ENCODE measurements at regions not wholly inside any gene's neighbourhood (a gene's known extent, or its start where the extent isn't known, plus 50 kb on each side); places are given as distances from the start of the nearest gene placed in this dataset.

GRCh38 chr2:125959047-125959446, 696.9 kb upstream of the GYPC start:
- no peak overlapping the region for H3K4me3 ChIP-seq (ENCODE audit: low read depth, low read length)
- no peak for DNase-seq (ENCODE audit: low read depth)
- no peak for TF ChIP-seq CTCF (IDR thresholded peaks at IDR 0.05; ENCODE audit: control insufficient read depth, extremely low read depth, insufficient read depth)

- no peak for TF ChIP-seq CTCF (IDR thresholded peaks at IDR 0.05; ENCODE audit: control insufficient read depth, extremely low read depth, insufficient read depth)
- no peak overlapping the region for H3K4me3 ChIP-seq (ENCODE audit: low read depth, low read length)
- no peak for DNase-seq (ENCODE audit: low read depth)
Measured at GRCh38 chr2:125961739-125962138, 694.2 kb upstream of the GYPC start.

DNA sequence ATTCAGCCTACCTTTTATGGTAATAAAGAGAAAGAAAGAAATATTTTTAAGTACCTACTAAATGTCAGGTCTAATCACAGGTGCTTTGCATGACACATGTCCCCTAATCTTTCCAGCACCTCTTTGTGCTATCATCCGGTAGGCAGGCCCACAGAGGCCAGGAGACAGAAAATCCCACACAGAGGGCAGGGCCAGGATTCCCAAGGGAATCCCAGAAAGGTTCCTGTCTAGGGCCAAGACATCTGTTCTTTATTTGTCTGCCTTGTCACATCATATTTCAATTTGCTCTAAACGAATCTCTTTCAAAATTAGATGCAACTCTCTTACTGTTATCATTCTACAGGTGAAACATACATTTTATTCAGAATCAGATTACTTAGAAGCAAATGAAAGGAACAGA, 676.1 kb upstream of the GYPC start:
- no peak for TF ChIP-seq CTCF (IDR thresholded peaks at IDR 0.05; ENCODE audit: control insufficient read depth, extremely low read depth, insufficient read depth)
- no peak for DNase-seq (ENCODE audit: low read depth)
- H3K4me3 ChIP-seq (ENCODE audit: low read depth, low read length), result no peak overlapping the region

DNA sequence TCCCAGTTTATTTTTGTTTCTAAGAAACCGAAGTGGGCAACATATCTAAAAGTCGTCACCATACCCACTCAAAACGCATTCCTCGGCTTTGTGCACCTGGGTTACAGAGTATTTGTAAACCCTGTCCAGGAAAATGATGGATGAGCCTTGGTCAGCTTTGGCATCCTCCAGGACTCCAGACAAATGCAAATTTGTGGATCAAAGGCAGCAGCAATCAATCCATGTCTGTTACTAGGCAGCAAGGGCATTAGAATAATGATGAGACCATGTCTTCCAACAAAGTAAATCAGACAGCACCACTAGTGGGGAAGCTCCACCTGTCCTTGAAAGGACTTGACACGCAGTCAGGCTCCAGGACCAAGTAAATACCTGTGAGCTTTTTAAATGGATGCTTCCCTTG, 672.6 kb upstream of the GYPC start:
- H3K4me3 ChIP-seq (ENCODE audit: low read depth, low read length), result no peak overlapping the region
- no peak for DNase-seq (ENCODE audit: low read depth)
- TF ChIP-seq CTCF (IDR thresholded peaks at IDR 0.05; ENCODE audit: control insufficient read depth, extremely low read depth, insufficient read depth), result no peak

DNA sequence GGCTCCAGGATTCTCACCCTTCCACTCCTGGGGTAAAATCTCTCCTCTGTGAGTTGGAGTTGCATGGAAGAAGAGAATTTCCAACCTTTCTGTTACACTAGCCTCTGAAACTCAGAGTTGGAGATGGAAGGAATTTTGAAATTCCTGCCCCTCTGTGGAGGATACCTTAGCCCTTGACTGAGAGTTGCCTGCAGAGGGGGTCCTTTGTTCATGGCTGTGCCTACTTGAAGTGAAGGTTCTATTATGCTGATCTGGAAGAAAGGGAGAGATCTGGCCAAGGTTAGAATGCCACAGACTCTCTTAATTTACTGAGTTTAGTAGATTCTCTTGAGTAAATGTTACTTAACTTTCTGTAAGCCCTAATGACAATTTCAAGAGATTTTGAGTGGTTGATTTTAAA, 626.6 kb upstream of the GYPC start:
- no peak for TF ChIP-seq CTCF (IDR thresholded peaks at IDR 0.05; ENCODE audit: control insufficient read depth, extremely low read depth, insufficient read depth)

GRCh38 chr2:126038861-126039260, 617.1 kb upstream of the GYPC start:
- no peak overlapping the region for H3K4me3 ChIP-seq (ENCODE audit: low read depth, low read length)
- no peak for TF ChIP-seq CTCF (IDR thresholded peaks at IDR 0.05; ENCODE audit: control insufficient read depth, extremely low read depth, insufficient read depth)
- DNase-seq (ENCODE audit: low read depth), result no peak

More for the DNA sequence above, 626.6 kb upstream of the GYPC start:
- DNase-seq (ENCODE audit: low read depth), result no peak
- no peak overlapping the region for H3K4me3 ChIP-seq (ENCODE audit: low read depth, low read length)

- no peak for DNase-seq (ENCODE audit: low read depth)
- no peak overlapping the region for H3K4me3 ChIP-seq (ENCODE audit: low read depth, low read length)
- no peak for TF ChIP-seq CTCF (IDR thresholded peaks at IDR 0.05; ENCODE audit: control insufficient read depth, extremely low read depth, insufficient read depth)
Measured at GRCh38 chr2:126041391-126042047, 614.4 kb upstream of the GYPC start.
